Fibroblast of the conjunctiva (primary cell): ENCODE measurements at regions not wholly inside any gene's neighbourhood (a gene's known extent, or its start where the extent isn't known, plus 50 kb on each side); places are given as distances from the start of the nearest gene placed in this dataset.
A peak's percentile ranks its signal among the peaks of the same experiment; 100 is the strongest.

Source experiments
- DNase-seq: peaks from one replicate; pipeline ENCODE4 v3.0.0-alpha.2; 2010; ENCODE audit warnings: low read depth

GRCh38 chr14:58697930-58698642, 60.3 kb downstream of the DACT1 start:
- no peak for DNase-seq

- no peak for DNase-seq
Observed at GRCh38 chr14:58699681-58700205, 62.0 kb downstream of the DACT1 start.

GRCh38 chr14:58701156-58701555, 63.4 kb downstream of the DACT1 start:
- DNase-seq, result no peak

DNA sequence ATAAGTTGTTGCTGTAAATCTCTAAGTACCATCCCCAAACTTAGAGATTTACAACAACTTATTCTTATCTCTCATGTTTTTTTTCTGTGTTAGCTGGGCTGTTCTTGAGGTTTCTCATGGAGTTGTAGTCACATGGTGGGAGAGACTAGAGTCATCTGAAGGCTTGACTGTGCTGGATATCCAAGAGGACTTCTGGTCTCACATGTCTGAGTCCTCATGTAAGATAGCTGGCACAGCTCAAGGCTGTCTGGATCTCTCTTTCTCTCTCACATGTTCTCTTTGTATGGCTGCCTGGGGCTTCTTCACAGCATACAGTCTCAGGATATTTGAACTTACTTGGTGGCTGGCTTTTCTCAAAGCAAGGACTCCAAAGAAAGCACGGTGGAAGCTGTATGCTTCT, 63.8 kb downstream of the DACT1 start:
- no peak for DNase-seq

- DNase-seq, result no peak
Observed at GRCh38 chr14:58702441-58703160, 64.8 kb downstream of the DACT1 start.

GRCh38 chr14:58703161-58703506, 65.4 kb downstream of the DACT1 start:
- DNase-seq, result no peak

- peak; percentile 1 for DNase-seq
Observed at GRCh38 chr14:58705066-58705465, 67.3 kb downstream of the DACT1 start.

GRCh38 chr14:58707949-58708348, 70.2 kb downstream of the DACT1 start:
- no peak for DNase-seq

DNA sequence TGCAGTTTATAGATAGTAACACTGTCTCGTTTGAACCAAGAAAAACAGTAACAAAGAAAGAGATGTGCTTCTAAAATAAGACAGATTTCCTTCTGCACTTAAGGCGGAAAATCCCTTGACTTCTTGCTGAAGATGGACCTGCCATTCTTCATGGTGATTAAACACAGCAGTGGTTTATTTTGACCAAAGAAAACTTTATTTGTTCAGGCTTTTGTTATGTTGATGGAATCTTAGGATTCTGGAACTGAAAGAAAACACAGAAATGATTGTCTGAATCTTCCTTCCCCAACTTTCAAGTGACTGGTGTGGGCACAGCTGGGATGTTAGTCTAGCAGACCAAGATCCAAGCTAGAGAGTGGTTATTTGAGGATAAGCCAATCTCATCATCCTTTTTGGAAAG, 72.2 kb downstream of the DACT1 start:
- DNase-seq, result no peak

DNA sequence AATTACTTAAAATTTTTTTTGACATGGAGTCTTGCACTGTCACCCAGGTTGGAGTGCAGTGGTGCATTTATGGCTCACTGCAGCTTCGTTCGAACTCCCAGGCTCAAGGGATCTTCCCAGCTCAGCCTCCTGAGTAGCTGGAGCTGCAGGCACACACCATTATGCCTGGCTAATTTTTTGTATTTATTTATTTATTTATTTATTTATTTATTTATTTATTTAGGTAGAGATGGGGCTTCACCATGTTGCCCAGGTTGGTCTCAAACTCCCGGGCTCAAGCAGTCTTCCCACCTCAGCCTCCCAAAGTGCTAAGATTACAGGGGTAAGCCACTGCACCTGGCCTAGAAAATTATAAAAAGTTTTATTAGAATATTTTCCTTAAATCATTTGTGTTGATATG, 73.6 kb downstream of the DACT1 start:
- DNase-seq, result no peak

- DNase-seq, result no peak
Observed at GRCh38 chr14:58712357-58712756, 74.6 kb downstream of the DACT1 start.

DNA sequence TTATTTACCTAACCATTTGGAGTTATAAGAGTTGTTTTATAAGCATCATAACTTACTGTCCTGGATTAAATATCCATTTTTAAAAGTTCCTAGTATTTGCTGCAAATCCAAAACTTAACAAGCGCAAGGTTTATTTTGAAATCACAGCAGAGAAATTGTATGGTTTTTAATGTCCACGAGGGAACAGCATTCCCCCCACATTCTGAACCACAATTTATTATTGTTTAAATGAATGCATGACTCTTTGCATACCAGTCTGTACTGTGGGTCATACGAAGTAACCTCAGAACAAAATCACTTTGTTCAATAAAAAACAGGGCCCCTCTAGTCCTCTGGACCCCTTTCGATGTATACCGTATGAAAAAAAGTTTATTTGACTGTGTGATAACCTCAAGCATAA, 75.9 kb downstream of the DACT1 start:
- DNase-seq, result no peak

- DNase-seq, result no peak
Observed at GRCh38 chr14:58716706-58717105, 78.9 kb downstream of the DACT1 start.

GRCh38 chr14:58717211-58717610, 79.4 kb downstream of the DACT1 start:
- DNase-seq, result no peak

DNA sequence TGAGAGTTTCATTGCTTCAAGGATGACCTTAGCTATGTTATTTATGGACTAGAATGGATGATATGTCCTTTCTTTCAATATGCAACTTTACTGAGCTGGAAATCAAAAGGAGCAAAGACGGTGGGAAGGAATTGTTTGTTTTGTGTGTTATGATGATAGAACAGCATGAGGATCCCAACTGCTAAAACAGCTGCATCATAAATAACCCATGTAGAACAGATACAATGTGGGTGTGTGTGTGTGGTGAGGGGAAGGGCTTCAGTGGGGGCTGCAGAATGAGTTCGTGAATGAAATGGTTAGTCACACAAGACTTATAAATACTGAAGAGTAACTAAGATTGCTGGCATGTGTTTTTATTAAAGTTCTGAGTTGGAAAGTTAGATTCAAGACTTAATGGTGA, 80.1 kb downstream of the DACT1 start:
- DNase-seq, result no peak

- no peak for DNase-seq
Observed at GRCh38 chr14:58718226-58719205, 80.8 kb downstream of the DACT1 start.

DNA sequence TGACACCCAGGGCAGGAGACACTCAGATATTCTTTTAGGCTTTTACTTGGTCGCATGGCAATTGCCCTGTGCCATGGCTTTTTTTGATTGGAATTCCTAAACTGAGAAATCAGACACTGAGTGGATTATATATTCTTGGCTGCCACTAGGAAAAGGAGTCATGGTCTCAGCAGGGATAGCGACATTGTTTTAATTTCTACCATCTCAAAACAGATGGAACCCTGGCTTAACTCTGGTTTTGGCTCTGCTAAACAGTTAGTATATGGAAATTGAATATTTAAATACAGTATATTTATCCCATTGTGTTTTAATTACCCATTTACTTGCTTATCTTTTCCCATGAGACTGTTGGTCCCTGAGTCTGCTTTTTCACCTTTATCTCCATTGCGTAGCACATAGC, 84.0 kb downstream of the DACT1 start:
- no peak for DNase-seq

DNA sequence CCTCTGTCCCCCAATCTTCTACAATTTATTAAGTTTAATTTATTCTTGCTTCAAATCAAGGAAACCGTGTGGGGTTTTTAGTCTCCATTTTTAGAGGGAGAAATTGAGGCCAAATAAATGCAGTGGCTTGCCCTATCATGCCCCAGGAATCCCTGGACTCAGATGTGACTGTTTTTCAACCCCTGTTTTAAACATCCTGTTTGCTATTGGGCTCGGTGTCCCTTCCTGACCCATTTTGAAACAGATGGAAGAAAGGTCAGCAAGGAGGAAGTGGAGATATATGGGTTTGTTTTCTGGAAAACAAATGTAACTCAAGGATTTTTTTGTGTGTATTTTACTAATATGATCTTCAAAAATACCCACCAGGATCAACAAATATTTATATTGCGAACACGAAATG, 84.7 kb downstream of the DACT1 start:
- no peak for DNase-seq

GRCh38 chr14:58724206-58724605, 86.4 kb downstream of the DACT1 start:
- no peak for DNase-seq

DNA sequence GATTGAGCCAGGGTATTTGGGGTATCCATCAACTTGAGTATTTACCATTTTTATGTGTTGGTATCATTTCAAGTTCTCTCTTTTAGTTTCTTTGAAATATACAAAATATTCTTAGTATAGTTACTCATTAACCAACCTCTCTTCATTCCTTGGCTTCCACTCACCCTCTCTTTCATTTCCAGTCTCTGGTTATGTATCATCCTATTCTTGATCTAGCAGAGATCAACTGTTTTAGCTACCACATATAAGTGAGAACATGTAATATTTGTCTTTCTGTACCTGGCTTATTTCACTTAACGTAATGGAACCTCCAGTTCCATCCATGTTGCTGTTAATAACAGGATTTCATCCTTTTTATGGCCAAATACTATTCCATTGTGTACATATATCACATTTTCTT, 86.9 kb downstream of the DACT1 start:
- no peak for DNase-seq

DNA sequence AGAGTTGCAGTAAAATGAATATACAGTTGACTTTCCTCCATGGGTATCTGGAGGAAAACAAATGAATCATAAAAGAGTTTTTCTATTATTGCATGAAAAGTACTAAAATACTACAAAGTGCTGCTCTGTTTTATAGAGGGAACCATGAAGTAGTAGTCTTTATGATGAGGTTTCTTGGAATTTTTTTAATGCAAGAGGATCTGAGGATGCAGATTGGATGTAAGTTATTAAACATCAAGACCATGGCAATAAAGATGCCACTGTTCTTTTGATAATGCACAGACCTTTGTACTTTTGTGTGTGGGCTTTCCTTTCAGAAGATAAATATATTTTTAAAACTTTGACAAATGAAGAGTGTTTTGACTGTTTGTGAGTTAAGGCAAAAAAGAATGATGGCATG, 87.5 kb downstream of the DACT1 start:
- no peak for DNase-seq

- no peak for DNase-seq
Observed at GRCh38 chr14:58725871-58726270, 88.1 kb downstream of the DACT1 start.
